T-helper 2 cell treated with Interferon-gamma antibody and Interleukin-4, amounts not matched to agents 5 μg/mL and 100 μg/mL, for 36 hours (primary cell): ENCODE measurements at regions not wholly inside any gene's neighbourhood (a gene's known extent, or its start where the extent isn't known, plus 50 kb on each side); places are given as distances from the start of the nearest gene placed in this dataset.

ENCODE experiments used
- DNase-seq: peaks from one replicate; pipeline ENCODE4 v3.0.0; 2021; ENCODE audit warnings: low spot score
- H3K27ac Mint-ChIP-seq: one replicate; pipeline ENCODE4 v1.8.0; 2021; ENCODE audit warnings: mild to moderate bottlenecking, mixed read lengths
- H3K27me3 Mint-ChIP-seq: one replicate; pipeline ENCODE4 v1.8.0; 2021; ENCODE audit warnings: low read depth, mixed read lengths
- H3K36me3 Mint-ChIP-seq: one replicate; pipeline ENCODE4 v1.8.0; 2021; ENCODE audit warnings: low read depth, mixed read lengths
- H3K4me1 Mint-ChIP-seq: one replicate; pipeline ENCODE4 v1.8.0; 2021; ENCODE audit warnings: low read depth, mixed read lengths
- H3K4me3 Mint-ChIP-seq: one replicate; pipeline ENCODE4 v1.8.0; 2022; ENCODE audit warnings: mild to moderate bottlenecking, moderate library complexity, mixed read lengths
- H3K9me3 Mint-ChIP-seq: one replicate; pipeline ENCODE4 v1.8.0; 2021; ENCODE audit warnings: mixed read lengths

GRCh38 chr10:36221101-36221500 is 579.0 kb upstream of the FZD8 start:
- no peak for DNase-seq
- Mint-ChIP-seq H3K4me1 (no peaks in the 10 kb centered on the region), H3K27ac (no peak overlapping the region), H3K4me3 (no peak overlapping the region), H3K9me3 (peaks cover 51% of the 10 kb centered on the region), H3K27me3 (no peaks in the 10 kb centered on the region), H3K36me3 (no peaks in the 10 kb centered on the region)

- Mint-ChIP-seq H3K36me3 (no peaks in the 10 kb centered on the region), H3K4me1 (no peaks in the 10 kb centered on the region), H3K27ac (no peak overlapping the region), H3K27me3 (no peaks in the 10 kb centered on the region), H3K9me3 (peaks cover 46% of the 10 kb centered on the region), H3K4me3 (no peak overlapping the region)
- no peak for DNase-seq
These were observed 578.1 kb upstream of the FZD8 start for GRCh38 chr10:36220151-36220550.

DNA sequence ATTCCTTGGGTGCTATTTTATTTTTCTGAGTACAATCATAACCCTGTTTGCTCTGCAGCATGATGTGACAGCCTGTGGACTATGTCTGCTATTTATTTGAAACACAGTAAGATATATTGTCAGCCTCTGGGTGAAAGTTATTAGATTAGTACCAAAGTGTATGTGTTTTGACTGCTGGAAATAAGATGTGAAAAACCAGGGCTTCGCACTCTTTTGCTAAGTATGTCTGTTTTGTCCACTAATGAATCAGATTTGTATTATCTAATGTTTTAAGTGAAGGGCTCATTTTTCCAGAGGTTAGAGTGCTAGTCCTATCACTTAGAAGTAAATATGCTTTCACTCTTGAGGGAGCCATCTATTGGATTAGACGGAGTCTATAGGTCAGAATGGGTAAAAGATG is 569.8 kb upstream of the FZD8 start:
- Mint-ChIP-seq H3K27me3 (no peaks in the 10 kb centered on the region), H3K36me3 (no peaks in the 10 kb centered on the region), H3K27ac (no peak overlapping the region), H3K9me3 (peaks cover 20% of the 10 kb centered on the region), H3K4me1 (no peaks in the 10 kb centered on the region), H3K4me3 (no peak overlapping the region)
- DNase-seq, result no peak

DNA sequence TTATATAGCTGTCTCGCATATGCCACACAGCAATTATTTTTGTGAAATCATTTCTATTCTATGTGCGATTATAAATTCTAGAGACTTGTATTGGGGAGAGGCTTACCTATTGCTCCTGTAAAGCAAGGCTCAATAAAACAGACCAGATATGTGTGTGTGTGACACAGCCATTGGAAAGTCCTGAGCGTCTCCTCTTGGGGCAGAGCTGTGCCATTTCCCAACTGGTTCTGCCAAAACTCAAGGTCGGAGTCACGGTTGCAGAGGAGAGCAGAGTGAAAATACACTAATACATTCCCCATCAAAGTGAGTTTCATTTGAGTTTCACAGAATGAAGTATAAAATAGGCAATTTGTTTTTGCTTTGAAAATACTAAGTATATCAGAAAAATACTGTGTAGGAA is 567.4 kb upstream of the FZD8 start:
- H3K27me3 Mint-ChIP-seq, result no peaks in the 10 kb centered on the region
- no peak overlapping the region for H3K4me3 Mint-ChIP-seq
- no peak overlapping the region for H3K27ac Mint-ChIP-seq
- no peak for DNase-seq
- H3K4me1 Mint-ChIP-seq, result no peaks in the 10 kb centered on the region
- peaks cover 33% of the 10 kb centered on the region for H3K9me3 Mint-ChIP-seq
- no peaks in the 10 kb centered on the region for H3K36me3 Mint-ChIP-seq

DNA sequence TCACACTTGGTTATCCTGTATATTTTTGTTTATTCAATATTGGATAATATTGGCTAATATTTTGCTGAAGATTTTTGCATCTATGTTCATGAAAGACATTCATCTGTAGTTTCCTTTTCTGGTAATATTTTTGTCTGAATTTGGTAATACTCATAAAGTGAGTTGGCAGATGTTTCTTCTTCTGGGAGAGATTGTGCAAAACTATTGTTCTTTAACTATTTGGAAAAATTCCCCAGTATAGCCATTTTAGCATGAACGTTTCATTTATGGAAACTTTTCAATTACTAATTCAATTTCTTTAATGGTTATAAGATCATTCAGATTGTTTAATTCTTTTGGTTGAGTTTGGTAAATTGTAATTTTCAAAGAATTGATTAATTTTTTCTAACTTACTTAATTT is 560.8 kb upstream of the FZD8 start:
- Mint-ChIP-seq H3K4me1 (no peaks in the 10 kb centered on the region), H3K36me3 (no peaks in the 10 kb centered on the region), H3K9me3 (peaks cover 49% of the 10 kb centered on the region), H3K4me3 (no peak overlapping the region), H3K27ac (no peak overlapping the region), H3K27me3 (no peaks in the 10 kb centered on the region)
- no peak for DNase-seq

DNA sequence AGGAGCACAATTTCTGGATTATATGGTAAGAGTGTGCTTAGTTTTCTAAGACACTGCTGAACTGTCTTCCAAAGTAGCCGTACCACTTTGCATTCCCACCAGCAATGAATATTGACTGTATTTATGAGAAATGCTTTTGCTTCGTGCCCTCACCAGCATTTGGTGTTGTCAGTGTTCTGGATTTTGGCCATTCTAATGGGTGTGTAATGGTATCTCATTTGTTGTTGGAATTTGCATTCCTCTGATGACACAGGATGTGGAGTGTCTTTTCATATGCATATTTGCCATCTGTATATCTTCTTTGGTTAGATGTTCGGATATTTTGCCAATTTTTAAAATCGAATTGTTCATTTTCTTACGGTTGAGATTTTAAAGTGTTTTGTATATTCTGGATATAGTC is 558.5 kb upstream of the FZD8 start:
- Mint-ChIP-seq H3K4me1 (no peaks in the 10 kb centered on the region), H3K36me3 (no peaks in the 10 kb centered on the region), H3K27ac (no peak overlapping the region), H3K27me3 (no peaks in the 10 kb centered on the region), H3K9me3 (peaks cover 37% of the 10 kb centered on the region), H3K4me3 (no peak overlapping the region)
- DNase-seq, result no peak

DNA sequence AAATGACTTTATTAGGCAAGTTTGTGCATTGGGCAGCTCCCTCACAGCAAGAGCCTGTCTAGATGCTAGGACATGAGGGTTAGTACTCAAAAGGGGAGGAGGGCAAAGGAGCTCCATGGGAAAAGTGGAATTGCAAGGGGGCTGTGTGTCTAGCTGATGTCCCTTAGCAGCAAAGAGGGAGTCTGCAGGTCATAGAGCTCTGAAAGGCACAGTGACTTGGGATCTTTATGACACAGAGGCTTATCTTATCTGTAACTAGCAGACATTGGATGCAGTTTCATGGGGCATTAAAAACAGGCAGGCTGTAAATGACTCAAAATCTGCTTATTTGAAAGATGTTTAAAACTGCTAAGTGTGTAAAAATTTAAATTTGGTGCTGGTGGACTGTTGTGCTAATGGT is 556.2 kb upstream of the FZD8 start:
- no peak overlapping the region for H3K4me3 Mint-ChIP-seq
- peaks cover 39% of the 10 kb centered on the region for H3K9me3 Mint-ChIP-seq
- no peaks in the 10 kb centered on the region for H3K27me3 Mint-ChIP-seq
- no peak overlapping the region for H3K27ac Mint-ChIP-seq
- no peak for DNase-seq
- H3K36me3 Mint-ChIP-seq, result no peaks in the 10 kb centered on the region
- H3K4me1 Mint-ChIP-seq, result no peaks in the 10 kb centered on the region

GRCh38 chr10:36195364-36195763 is 553.3 kb upstream of the FZD8 start:
- Mint-ChIP-seq H3K27me3 (no peaks in the 10 kb centered on the region), H3K36me3 (no peaks in the 10 kb centered on the region), H3K4me1 (no peaks in the 10 kb centered on the region), H3K27ac (no peak overlapping the region), H3K4me3 (no peak overlapping the region), H3K9me3 (peaks cover 50% of the 10 kb centered on the region)
- no peak for DNase-seq

- Mint-ChIP-seq H3K4me1 (no peaks in the 10 kb centered on the region), H3K4me3 (no peak overlapping the region), H3K9me3 (peaks cover 50% of the 10 kb centered on the region), H3K36me3 (no peaks in the 10 kb centered on the region), H3K27ac (no peak overlapping the region), H3K27me3 (no peaks in the 10 kb centered on the region)
- DNase-seq, result no peak
These were observed 552.2 kb upstream of the FZD8 start for GRCh38 chr10:36194276-36194675.

GRCh38 chr10:36191009-36191408 is 548.9 kb upstream of the FZD8 start:
- Mint-ChIP-seq H3K4me1 (no peaks in the 10 kb centered on the region), H3K27ac (no peak overlapping the region), H3K27me3 (no peaks in the 10 kb centered on the region), H3K36me3 (no peaks in the 10 kb centered on the region), H3K4me3 (no peak overlapping the region), H3K9me3 (peaks cover 48% of the 10 kb centered on the region)
- no peak for DNase-seq

DNA sequence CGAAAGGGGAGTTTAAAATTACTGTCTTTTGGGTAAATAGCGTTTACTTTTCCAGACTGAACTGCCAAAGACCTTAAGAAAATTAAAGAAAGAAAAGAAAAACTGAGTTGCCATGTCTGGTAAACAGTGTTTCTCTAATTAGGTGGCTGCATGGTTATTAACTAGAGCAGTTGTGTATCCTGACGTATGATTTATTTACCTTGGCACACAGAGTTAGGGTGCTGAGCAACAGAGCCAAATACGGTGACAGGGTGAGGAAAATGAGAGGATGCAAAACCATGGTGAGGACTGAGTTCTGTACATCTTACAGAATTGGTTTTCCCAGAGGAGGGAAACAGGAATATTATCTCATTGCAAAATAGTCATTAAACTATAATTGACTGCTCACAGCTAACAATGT is 546.4 kb upstream of the FZD8 start:
- Mint-ChIP-seq H3K27me3 (no peaks in the 10 kb centered on the region), H3K36me3 (no peaks in the 10 kb centered on the region), H3K4me3 (no peak overlapping the region), H3K9me3 (peaks cover 51% of the 10 kb centered on the region), H3K4me1 (no peaks in the 10 kb centered on the region), H3K27ac (no peak overlapping the region)
- DNase-seq, result no peak

DNA sequence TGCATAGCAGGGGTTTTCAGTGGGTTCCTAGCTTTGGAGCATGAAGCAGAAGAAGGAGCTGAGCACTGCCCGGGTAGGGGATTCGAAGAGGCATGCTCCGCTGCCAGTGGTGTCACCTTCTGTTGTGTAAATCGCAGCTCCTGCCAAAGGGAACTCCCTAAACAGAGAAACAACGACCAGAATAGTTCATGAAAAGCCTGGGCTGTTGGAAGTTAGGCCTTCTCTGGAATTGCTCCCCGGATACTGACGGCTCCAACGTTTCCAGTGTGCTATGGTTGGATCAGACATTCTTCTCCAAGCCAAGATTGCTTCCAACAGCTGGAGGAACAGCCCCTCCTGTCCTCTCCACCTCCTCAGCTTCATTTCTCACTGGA is 546.0 kb upstream of the FZD8 start:
- DNase-seq, result no peak

DNA sequence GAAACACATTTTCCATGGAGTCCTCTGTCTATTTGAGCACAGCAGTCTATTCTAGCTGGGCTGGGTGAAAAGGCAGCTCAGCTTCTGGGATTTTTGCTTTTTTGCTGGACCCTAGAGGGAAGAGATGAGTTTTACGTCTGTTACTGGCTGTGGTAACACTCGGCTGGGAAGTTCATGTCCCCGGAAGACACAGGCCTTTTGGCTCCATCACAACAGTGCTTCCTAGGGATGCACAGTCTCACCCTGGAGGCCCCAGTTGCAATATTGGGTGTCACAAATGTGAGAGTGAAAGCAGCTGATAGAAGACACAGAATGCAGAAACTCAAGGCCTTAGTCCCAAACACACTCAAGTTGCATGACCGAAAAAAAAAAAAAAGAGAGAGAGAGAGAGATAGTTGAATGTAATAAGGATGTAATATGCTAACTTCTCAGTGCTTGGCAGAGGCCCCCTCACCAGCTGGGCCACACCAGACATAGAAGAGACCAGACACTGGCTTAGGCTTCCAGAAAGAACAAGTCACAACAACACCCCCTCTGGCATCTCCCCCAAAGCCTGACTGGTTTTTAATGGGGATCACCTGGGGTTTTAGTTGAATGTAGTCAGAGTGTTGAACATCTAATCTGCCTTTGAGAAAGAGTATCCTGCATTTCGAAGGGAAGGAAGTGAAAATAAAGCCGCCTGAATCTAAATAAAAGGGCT is 545.4 kb upstream of the FZD8 start:
- DNase-seq, result no peak
- Mint-ChIP-seq H3K4me3 (no peak overlapping the region), H3K9me3 (peaks cover 53% of the 10 kb centered on the region), H3K4me1 (no peaks in the 10 kb centered on the region), H3K27me3 (no peaks in the 10 kb centered on the region), H3K36me3 (no peaks in the 10 kb centered on the region), H3K27ac (no peak overlapping the region)

More for the DNA sequence above, 546.0 kb upstream of the FZD8 start:
- Mint-ChIP-seq H3K9me3 (peaks cover 51% of the 10 kb centered on the region), H3K27ac (no peak overlapping the region), H3K36me3 (no peaks in the 10 kb centered on the region), H3K4me3 (no peak overlapping the region), H3K27me3 (no peaks in the 10 kb centered on the region), H3K4me1 (no peaks in the 10 kb centered on the region)

GRCh38 chr10:36185097-36185496 is 543.0 kb upstream of the FZD8 start:
- no peaks in the 10 kb centered on the region for H3K27me3 Mint-ChIP-seq
- no peak for DNase-seq
- peaks cover 39% of the 10 kb centered on the region for H3K9me3 Mint-ChIP-seq
- no peak overlapping the region for H3K4me3 Mint-ChIP-seq
- H3K27ac Mint-ChIP-seq, result no peak overlapping the region
- no peaks in the 10 kb centered on the region for H3K36me3 Mint-ChIP-seq
- H3K4me1 Mint-ChIP-seq, result no peaks in the 10 kb centered on the region

DNA sequence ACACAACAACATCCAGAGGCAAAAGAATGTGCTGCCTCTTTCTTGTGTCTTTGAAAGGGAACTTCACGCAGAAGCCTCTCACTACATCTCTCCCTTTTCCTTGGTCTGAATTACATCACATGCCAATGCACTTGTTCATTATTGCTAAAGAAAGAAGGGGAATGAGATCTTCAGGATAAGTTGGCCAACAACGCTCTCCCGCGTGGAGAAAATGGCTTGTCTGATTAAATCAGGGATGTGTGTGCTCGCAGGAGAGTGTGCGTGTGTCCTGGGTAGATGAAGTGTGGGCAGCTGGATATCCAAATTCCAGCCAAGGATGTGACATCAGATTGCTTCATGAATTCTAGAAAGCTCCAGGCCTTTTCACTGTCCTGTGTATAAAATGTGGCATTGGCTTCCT is 541.6 kb upstream of the FZD8 start:
- no peak for DNase-seq
- Mint-ChIP-seq H3K27me3 (no peaks in the 10 kb centered on the region), H3K36me3 (no peaks in the 10 kb centered on the region), H3K4me3 (no peak overlapping the region), H3K27ac (no peak overlapping the region), H3K9me3 (peaks cover 33% of the 10 kb centered on the region), H3K4me1 (no peaks in the 10 kb centered on the region)
